ENCODE measurements at regions not wholly inside any gene's neighbourhood (a gene's known extent, or its start where the extent isn't known, plus 50 kb on each side); places are given as distances from the start of the nearest gene placed in this dataset.

DNA sequence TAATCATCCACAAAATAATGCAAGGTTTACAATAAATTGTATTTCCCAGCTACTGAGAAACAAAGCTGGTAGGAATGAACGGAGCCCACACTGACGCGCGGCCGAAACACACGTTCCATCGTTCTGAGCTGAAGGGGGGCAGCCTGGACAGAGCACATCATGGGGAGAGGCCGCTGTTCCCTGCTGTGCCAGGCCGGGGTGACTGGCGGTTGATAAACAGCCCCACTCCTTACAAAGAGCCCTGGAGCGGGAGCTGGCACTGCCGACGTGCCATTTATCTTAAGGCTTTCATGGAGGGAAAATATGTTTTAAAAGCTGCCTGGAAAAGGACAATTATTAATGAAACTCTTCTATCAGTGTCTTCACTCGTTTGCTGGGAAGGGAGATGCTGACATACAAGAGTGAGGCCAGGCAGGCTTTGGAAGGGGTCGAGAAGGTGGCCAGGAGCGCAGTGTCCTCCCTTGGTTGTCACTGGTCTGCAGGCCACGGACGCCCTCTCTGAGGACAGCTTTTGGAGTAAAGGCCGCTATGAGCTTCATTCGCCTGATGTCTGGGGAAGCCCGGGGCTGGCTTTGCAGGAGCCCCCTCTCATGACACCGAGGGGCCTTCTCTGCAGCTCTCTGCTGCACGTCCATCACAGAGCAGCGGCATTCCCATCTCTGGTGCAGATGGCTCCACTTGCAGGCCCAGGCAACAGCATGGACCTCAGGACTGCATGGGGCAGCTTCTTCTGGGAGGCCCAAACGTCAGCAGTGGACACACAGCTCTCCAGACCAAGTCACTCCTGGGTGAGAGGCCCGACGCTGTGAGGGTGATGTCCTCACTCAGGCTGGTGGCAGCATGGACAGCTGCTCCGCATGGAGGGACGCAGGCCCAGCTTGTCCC lies 355.3 kb upstream of the SFSWAP start:
- H3K4me1 ChIP-seq, result peaks cover 9% of the 10 kb centered on the region
- H3K27me3 ChIP-seq, result no peaks in the 10 kb centered on the region
- no peak overlapping the region for H3K4me3 ChIP-seq
- DNase-seq (peak in 1 of 4 donors; percentile 36), ATAC-seq (no peak)
- H3K27ac ChIP-seq, result peak overlapping the region in 1 of 4 donors; percentile 20
- TF ChIP-seq POLR2A (IDR thresholded peaks at IDR 0.05), result no peak
- TF ChIP-seq, protein P1, sequence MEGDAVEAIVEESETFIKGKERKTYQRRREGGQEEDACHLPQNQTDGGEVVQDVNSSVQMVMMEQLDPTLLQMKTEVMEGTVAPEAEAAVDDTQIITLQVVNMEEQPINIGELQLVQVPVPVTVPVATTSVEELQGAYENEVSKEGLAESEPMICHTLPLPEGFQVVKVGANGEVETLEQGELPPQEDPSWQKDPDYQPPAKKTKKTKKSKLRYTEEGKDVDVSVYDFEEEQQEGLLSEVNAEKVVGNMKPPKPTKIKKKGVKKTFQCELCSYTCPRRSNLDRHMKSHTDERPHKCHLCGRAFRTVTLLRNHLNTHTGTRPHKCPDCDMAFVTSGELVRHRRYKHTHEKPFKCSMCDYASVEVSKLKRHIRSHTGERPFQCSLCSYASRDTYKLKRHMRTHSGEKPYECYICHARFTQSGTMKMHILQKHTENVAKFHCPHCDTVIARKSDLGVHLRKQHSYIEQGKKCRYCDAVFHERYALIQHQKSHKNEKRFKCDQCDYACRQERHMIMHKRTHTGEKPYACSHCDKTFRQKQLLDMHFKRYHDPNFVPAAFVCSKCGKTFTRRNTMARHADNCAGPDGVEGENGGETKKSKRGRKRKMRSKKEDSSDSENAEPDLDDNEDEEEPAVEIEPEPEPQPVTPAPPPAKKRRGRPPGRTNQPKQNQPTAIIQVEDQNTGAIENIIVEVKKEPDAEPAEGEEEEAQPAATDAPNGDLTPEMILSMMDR (IDR thresholded peaks at IDR 0.05), result no peak
- no peaks in the 10 kb centered on the region for H3K36me3 ChIP-seq (replicated peaks in 1 of 2; ENCODE audit: insufficient read depth in 1 of 2, low read depth in 2 of 2)
- no peaks in the 10 kb centered on the region for H3K9me3 ChIP-seq
- WGBS, 2 donors, result 56 to 58% methylated on average over 24 to 29 of the region's 29 CpGs
- intact Hi-C loops (cut with DNase I), result no loop called here

DNA sequence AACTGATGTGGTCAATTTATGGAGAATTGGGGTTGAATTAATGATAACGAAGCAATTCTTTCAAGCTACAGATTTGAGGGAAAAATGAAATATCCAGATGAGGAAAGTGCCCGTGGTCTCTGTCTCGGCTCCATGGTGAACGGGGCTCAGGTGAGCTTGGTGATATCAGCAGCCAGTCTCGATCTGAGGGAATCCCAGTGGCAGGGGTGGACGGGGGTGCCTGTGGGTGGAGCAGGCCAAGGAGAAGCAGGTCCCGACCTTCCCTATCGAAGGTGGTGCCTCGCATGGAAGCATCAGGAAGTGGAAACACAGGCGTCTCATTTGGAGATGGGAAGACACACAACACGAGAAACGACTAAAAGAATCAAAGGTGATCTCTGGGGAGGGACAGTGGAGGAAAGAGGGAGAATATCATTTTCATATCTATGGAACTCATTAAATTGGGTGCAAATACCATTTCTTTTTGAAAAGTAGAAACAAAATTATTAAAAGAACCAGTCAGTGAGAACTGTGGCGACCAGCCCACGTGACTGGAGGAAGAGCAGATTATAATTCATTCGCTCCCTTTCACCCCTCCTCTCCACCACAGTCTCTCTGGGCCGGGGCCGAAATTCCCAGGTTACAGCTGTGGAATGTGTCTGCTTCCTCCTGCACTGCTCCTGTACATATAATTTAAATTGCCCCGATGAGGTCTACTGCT lies 354.3 kb upstream of the SFSWAP start:
- no peak for DNase-seq
- Histone ChIP-seq H3K36me3 (replicated peaks in 1 of 2; ENCODE audit: insufficient read depth in 1 of 2, low read depth in 2 of 2) (no peaks in the 10 kb centered on the region), H3K4me3 (no peak overlapping the region), H3K27me3 (no peaks in the 10 kb centered on the region), H3K4me1 (peaks cover 5% of the 10 kb centered on the region), H3K27ac (no peak overlapping the region), H3K9me3 (no peaks in the 10 kb centered on the region)
- 55 to 59% methylated on average over 18 of the region's 18 CpGs for WGBS, 2 donors
- no peak for ATAC-seq
- intact Hi-C loops (cut with DNase I), result no loop called here
- TF ChIP-seq, protein P1 (IDR thresholded peaks at IDR 0.05), result no peak

DNA sequence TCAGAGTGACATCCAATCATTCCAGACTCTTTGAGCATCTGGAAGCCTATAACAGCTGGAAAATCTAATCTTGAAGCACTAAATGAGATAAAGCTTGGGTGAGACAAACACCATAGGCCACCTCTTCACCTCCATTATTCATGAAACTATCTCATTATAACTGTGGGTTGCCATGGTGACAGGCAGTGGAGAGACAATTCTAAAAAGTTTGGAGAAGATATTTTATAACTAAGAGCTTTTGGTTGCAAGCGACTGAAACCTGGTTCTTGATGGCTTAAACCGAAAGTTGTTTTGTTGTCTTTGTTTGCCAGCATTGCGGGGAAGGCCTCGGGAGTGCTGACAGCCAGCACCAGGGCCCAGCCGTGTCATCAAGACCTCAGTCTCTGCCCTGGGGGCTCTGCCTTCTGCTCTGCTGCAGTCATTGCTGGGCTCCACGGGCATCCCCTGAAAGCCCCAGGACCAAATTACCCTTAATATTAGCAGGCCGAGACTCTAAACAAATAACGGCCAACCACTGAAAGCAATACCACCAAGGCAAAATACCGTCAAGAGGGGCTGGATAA lies 353.6 kb upstream of the SFSWAP start:
- TF ChIP-seq POLR2A (IDR thresholded peaks at IDR 0.05), result no peak
- TF ChIP-seq, protein P1 (IDR thresholded peaks at IDR 0.05), result no peak
- H3K27ac ChIP-seq, result no peak overlapping the region
- H3K27me3 ChIP-seq, result no peaks in the 10 kb centered on the region
- no peak overlapping the region for H3K4me3 ChIP-seq
- no peak for ATAC-seq
- intact Hi-C loops (cut with DNase I), result no loop called here
- no peaks in the 10 kb centered on the region for H3K36me3 ChIP-seq (replicated peaks in 1 of 2; ENCODE audit: insufficient read depth in 1 of 2, low read depth in 2 of 2)
- H3K4me1 ChIP-seq, result peaks cover 5% of the 10 kb centered on the region
- no peaks in the 10 kb centered on the region for H3K9me3 ChIP-seq
- no peak for DNase-seq
- 70 to 72% methylated on average over 9 of the region's 9 CpGs for WGBS, 2 donors

DNA sequence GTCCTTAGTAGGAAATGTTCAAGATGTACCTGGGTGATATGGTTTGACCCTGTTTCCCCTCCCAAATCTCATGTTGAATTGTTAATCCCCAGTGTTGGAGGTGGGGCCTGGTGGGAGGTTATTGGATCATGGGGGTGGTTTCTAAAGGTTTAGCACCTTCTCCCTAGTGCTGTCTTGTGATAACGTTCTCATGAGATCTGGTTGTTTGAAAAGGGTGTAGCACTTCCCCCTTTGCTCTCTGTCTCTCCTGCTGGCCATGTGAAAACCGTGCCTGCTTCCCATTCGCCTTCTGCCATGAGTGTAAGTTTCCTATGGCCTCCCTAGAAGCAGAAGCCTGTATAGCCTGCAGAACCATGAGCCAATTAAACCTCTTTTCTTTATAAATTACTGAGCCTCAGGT lies 353.0 kb upstream of the SFSWAP start:
- no peak for DNase-seq

More for the DNA sequence above, 353.0 kb upstream of the SFSWAP start:
- TF ChIP-seq, protein P1 (IDR thresholded peaks at IDR 0.05), result no peak
- TF ChIP-seq POLR2A (IDR thresholded peaks at IDR 0.05), result no peak
- intact Hi-C loops (cut with DNase I), result no loop called here
- Histone ChIP-seq H3K9me3 (no peaks in the 10 kb centered on the region), H3K36me3 (replicated peaks in 1 of 2; ENCODE audit: insufficient read depth in 1 of 2, low read depth in 2 of 2) (no peaks in the 10 kb centered on the region), H3K4me3 (no peak overlapping the region), H3K4me1 (peaks cover 5% of the 10 kb centered on the region), H3K27ac (no peak overlapping the region), H3K27me3 (no peaks in the 10 kb centered on the region)
- 36 to 37% methylated on average over 3 of the region's 3 CpGs for WGBS, 2 donors
- ATAC-seq, result no peak
